ENCODE measurements at regions not wholly inside any gene's neighbourhood (a gene's known extent, or its start where the extent isn't known, plus 50 kb on each side); places are given as distances from the start of the nearest gene placed in this dataset.

GRCh38 chr3:66756468-66757036 is 241.6 kb upstream of the KBTBD8 start:
- TF ChIP-seq, protein P1, sequence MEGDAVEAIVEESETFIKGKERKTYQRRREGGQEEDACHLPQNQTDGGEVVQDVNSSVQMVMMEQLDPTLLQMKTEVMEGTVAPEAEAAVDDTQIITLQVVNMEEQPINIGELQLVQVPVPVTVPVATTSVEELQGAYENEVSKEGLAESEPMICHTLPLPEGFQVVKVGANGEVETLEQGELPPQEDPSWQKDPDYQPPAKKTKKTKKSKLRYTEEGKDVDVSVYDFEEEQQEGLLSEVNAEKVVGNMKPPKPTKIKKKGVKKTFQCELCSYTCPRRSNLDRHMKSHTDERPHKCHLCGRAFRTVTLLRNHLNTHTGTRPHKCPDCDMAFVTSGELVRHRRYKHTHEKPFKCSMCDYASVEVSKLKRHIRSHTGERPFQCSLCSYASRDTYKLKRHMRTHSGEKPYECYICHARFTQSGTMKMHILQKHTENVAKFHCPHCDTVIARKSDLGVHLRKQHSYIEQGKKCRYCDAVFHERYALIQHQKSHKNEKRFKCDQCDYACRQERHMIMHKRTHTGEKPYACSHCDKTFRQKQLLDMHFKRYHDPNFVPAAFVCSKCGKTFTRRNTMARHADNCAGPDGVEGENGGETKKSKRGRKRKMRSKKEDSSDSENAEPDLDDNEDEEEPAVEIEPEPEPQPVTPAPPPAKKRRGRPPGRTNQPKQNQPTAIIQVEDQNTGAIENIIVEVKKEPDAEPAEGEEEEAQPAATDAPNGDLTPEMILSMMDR (IDR thresholded peaks at IDR 0.05; ENCODE audit: insufficient read depth, low read length, poor library complexity, severe bottlenecking): no peak
- no peak for TF ChIP-seq EZH2phosphoT487 (conservative IDR thresholded peaks at IDR 0.05; ENCODE audit: low read length)

Data from SU-DHL-6 (cell line).